HUDEP-2 (cell line): ENCODE measurements at regions not wholly inside any gene's neighbourhood (a gene's known extent, or its start where the extent isn't known, plus 50 kb on each side); places are given as distances from the start of the nearest gene placed in this dataset.

ENCODE experiments used
- DNase-seq, 76 experiments: peaks; one replicate each; lab custom pipeline; 2025; ENCODE audit not compliant: unreplicated experiment in 76 of 76; lab: John Stamatoyannopoulos, UW

DNA sequence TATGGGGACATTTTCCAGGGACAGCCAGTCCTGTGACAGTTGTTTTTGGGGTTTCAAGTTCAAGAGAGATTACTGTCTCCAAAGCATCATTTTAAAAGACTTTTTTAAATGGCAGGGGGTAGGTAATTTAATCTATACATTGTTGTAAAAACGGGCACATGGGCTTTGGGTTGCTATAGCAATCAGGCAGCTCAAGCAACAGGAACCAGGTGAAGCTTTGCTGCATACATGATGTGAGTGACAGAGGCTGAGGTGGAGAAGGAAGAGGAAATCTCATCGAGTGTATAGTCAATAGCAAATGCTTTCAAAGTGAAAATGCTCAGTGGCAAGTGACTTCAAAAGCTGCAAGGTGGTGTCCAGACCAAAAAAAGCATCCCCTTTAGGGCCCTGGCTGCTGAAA, 277.4 kb upstream of the JAG1 start:
- no peak for DNase-seq

DNA sequence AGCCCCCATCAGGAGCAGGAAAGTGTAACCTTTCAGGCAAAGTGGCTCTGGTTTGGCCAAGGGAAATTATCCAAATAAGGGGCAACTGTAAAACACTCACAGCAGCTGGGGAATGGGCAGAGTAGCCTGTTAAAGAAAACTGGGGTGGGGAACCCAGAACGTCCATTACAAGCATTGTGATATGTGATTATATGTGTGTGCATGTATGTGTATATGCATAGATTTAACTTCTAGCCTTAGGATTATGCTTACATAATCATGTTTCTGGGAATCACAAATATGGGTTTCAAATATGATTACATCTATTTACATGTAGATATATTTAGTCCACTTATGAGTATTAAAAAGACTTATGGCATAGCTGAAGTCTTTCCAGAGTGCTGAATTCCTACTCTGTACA, 278.1 kb upstream of the JAG1 start:
- DNase-seq = no peak

DNA sequence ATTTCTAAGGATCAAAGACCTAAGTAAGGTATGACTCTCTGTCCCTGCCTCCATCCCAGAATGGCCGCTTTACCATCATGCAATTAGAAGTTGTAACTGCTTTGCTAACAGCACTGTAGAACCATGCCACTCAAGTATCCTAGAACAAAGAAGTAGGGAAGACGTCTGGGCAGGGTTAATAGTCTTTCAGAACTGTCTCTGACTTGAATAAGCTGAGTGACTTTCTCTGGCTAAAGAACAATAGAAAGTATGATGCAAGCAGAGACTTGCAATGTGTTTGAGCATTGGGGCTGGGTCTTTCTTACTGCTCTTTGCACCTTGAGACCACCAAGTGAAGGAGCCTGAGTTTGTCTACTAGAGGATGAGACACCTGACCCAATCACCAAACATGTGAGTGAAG, 279.6 kb upstream of the JAG1 start:
- DNase-seq = no peak

DNA sequence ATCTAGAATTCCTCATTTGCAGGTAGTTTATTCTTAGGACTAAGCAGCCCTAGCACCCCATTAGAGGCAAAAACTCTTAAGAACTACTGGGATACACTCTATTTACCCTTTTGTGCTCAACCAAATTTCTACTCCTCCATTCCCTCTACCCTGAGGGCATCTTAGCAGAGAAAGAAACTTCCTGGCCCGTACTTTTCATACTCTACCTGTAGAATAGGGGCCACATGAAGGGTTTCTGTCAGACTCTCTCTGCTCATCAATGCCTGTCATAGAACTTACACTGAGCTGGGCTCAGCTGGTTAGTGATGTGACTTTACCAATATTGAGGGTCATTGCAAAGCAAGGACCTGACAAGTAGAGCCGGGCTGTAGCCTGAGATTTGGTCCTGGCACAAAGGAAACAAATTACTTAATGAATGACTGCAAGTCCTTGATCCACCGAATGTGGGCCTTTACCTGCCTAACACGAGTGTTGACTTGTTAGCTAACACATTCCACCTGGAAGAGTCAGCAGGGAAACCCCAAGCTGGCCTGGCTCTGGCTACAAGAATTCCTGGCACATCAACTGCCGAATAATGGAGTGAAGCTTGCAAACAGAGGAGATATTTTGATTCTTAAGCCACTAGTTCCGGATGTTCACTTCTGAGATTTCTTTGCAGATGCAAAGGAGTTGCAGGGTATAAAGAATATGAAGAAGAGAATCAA, 280.5 kb upstream of the JAG1 start:
- no peak for DNase-seq

DNA sequence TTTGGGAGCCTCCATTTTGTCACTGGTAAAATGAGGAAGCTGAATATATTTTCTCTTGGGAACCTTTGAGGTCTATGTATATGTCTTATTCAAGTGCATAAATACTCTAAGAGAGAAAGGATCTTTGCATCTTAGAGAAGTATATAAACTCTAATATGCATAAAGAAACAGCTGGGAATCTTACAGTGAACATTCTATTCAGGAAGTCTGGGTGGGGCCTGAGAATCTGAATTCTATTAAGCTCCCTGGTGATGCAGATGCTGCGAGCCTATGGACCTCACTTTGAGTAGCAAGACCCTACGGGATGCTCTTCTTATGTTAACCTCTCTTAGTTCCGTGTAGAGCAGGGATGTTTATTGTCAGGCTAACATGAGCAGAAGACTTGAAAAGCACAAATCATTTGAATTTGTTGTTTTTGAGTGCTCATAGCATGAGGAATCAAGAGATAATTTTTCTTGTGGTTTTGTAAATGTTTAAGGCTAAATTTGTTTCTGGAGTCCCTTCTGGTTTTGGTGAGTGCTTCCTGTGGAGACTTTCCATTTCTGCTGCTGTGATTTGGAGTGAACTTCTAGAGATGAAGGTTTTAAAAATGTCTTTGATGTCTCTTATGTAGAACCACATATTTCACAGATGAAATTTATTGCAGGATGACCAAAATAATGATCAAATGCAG, 281.2 kb upstream of the JAG1 start:
- no peak for DNase-seq

DNA sequence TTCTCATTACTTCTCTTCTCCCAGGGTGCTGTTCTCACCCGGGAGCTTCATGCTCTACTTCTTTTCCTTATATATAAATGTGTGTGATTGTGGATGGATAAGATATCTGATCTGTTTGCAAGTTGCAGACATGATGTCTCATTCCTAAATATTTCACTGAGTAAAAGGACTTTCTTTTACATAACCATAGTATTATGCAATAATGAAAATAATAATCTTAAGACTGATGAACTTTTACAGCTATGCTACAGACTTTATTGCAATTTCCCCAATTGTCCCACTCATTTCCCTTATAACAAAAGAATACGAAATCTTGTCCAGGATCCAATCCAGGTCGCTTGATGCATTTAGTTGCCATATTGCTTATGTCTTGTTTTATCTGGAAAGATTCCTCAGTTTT, 284.5 kb upstream of the JAG1 start:
- no peak for DNase-seq

DNA sequence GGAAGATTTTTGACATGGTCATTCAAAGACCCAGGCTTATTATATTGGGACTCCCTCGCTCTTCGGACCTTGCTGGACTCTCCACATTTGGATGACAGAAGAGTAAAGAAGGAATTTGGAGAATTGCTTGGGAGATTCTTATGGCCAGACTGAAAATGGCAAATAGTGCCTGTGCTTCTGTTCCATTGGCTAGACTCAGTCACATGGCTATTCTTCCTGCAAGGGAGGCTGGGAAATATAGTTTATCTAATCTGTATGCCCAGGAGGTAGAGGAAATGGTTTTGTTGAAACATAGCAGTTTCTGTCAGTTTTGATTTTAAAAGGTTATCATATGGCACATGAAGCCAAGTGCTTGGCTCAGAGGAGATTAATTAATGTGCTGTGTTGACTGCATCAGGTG, 286.6 kb upstream of the JAG1 start:
- DNase-seq = no peak

DNA sequence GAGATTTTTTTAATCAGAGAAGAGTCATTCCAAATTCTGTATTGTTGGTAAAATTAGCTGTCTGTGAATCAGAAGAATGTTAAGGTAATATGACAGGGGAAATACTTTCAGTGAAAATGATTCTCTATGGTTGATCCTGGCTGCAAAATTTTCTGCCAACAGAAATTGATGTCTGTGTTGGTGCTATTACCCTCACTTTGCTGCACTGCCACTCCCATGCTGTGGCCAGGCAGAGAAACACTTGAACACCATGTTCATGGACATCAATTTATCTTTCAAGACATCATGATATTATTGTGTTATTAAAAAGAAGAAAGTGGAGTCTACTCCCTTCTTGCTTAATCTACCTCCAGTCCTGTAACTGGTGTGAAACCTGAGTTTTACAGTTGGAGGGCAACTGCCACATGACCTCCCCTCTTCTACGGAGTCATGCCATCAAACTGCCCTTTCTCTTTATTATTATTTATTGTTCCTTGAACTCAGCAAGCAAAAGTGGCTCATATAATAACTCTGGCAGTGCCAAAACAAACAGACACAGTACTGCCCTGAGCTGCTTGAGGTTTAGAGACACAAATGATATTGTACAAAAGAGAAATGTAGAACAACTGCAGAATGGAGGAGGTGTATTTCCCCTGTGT, 288.0 kb upstream of the JAG1 start:
- DNase-seq = no peak

DNA sequence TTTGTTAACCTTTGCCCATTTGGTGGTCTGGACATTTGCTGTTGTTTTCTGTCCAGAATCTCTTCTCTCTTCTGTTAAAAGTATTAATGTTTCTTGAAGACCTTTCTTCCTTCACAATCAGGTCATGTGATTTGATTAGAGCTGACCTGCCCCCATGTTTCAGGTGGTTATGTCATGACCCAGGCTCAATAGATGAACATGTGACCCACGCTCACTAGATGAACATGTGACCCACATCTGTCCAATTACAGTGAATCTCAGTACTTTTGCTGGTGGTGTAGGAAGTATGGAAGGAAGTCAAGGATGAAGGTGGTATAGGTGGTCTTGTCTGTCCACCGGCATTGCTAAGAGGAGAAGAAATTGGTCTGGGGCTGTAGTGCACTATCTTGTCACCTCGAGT, 289.1 kb upstream of the JAG1 start:
- no peak for DNase-seq

DNA sequence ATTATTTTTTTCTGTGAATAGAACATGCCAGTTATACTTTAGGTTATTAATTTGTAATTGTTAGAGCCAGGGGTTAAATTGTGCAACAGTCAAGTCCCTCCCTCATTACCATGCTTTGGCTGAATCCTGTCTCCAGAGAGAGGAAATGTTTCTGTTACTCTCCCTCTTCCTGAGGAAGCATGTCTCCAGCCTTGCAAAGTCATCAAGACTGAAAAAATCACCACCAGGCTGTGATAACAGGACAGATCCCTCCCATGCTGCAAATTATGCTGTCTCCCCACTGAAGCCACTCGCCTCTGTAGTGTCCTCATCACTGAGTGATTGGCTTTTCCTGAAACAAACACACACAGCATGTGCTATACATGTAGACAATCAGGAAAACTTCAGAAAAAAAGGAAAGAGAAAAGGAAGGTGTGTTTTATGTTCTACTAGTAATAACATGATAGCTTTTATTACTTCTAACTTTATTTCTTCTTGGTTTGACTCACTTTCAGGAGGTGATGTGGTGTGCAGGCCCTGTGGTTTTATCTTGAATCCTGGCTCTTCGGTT, 290.0 kb upstream of the JAG1 start:
- no peak for DNase-seq

DNA sequence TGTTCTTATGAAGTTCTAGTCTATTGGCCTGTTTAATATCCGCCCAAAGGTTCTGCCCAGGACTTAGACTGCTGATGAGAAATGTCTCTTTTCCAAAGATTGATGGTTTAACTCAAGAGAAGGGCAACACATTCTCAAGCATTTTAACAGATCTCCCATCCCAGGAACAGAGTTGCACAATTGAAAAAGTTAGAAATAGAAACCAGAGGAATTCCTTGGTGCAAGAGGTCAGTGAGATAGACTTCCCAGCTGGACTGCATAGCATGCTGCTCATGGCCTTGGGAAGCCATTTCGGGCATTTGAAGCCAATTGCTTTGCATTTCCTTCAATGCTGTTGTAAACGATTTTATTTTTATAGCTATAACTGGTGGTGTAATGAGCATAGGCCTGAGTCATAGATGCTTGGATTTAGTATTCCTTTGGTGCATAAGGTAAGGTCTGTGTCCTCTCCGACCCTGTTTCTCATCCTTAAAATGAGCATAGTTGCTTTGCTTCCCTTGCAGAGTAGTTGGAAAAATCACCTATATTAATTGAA, 292.2 kb upstream of the JAG1 start:
- DNase-seq = no peak

DNA sequence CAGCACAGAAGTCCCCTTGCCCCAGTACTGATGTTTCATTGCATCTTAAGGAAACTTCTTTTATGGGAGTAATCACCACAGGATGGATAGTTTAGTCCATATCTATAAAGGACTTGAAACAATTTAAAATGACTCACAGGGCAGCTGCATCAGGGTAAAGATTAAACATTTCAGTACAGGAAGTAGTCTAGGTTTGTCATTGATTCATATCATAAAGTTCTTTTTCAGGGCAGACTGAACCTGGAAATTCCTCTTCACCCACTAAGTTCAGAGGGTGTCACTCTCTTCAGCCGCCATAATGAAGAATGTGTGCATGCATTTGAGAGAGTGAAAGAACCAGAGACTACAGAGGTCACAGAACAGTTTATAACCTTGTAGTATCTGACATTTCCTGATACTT, 296.3 kb upstream of the JAG1 start:
- DNase-seq = no peak

DNA sequence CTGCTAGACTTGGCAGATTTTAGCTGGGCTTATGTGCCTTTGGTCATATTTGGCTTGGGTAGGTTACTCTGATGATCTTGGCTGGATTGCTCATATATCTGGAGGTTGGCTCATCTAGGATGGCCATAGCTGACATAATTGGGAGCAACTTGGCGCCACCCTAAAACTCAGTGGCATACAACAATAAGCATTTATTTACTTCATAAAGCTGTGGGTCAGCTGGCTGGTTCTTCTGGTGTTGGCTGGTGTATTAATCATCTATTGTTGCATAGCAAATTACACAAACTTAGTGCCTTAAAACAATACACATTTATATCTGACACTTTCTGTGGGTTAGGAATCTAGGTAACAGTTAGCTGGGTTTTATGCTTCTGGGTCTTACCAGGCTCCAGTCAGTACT, 297.3 kb upstream of the JAG1 start:
- no peak for DNase-seq

DNA sequence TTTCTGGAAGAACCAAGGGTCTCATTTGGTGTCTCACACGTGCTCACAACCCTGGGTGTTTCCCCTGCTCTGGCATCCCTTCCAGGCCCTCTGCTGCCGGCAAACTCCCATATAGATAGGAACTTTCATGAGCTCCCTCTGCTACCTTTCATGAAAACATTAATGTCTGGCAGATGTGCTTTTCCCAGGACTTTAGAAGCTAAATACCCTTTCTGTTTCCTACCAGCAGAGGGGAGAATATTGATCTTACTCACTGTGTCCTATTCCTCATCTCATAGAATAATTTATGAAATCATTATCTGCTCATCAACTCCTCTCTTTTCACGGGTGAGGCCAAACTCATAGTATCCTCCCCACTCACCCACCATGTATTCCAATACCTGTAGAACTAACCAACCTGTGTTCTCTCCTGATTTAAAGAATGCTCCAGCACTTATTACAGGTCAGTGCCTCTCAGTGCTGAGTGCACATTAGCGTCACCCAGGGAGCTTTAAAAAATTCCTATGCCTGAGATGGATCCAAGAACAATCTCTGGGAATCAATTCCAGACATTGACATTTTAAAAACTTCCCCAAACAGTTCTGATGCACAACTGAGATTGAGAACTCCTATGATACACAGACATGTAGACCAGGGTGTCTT, 298.5 kb upstream of the JAG1 start:
- no peak for DNase-seq

DNA sequence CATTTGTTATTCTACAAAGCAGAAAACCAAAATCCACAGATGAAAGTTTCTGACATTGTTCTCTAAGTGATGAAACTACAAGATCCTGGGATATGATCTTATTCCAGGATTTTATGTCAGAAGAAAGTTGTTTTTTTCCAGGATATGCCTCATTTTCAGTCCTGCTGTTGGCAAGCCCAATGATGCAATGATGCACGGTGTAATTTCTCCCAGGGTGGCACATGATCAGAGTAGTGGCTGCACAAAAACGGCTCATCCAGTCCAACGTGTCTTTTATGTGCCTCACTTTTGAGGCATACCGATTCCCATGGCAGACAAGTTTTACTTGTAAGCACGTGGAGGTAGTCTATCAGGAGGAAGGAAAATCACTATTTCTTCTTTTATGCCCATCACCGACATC, 302.3 kb upstream of the JAG1 start:
- DNase-seq = no peak

DNA sequence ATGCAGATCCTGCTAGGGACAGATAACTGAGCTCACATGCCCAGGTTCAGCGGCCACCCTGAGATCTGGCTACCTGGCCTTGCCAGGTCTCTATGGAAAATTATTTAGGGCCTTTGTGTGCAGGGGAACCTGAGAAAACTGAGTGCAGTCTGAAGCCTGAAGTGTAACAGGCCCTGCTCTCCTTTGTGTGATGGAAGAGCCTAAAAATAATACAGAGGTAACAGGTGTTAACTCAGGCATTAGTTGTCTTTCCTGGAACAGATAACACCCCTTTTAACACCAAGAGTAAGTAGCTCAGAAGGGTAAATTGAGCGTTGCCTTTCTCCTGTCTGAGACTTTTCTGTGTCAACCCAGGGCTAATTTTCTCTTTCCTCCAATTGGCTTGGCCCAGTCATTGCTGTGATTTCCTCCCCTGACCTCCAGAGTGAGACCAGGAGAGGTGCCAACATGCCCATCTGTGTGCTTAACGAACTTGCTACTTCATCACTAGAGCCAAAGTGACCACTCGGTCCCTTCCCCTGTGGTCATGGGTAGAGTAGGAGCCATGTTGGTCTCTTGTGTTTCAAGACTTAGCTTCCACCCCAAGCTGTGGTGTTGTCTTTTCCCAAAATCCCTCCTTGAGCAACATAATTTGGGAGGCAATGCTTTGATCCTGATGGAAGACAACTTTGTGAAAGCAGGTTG, 304.4 kb upstream of the JAG1 start:
- no peak for DNase-seq

DNA sequence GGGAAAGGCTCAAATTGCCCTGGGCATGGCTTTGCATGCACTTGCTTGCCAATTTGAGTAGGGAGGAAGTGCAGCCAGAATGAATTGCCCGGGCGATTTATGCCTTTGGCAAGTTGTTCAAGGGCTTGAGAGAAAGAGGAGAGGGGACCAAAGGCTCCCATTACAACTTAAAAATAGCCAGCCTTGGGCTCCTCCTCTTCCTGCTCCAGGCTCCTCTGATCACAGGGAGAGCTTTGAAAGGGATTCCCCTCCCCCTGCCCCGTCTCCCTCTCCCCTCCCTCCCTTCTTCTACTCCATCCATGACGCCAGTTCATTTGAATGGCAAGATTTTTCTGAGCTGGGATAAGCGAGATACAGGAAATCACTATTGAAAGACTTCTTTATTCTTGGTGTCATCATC, 304.9 kb upstream of the JAG1 start:
- no peak for DNase-seq

DNA sequence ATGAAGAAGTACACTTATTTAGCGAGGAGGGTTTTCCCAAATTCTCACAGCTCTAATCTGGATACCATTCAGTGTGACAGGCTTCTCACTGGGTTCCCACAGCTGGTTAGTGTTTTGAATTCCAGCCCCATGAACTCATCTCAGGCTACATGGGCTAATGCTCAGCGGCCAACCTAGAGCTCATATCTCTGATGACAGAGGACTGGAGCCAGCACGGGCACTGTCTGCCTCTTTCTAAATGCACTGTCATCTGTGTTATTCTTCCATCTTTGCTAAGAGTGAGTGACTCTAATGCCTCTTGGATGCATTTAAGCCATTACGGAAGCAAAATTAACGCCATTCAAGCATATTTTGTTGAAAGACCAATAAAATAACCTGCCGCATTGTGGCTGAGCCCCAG, 308.9 kb upstream of the JAG1 start:
- no peak for DNase-seq

DNA sequence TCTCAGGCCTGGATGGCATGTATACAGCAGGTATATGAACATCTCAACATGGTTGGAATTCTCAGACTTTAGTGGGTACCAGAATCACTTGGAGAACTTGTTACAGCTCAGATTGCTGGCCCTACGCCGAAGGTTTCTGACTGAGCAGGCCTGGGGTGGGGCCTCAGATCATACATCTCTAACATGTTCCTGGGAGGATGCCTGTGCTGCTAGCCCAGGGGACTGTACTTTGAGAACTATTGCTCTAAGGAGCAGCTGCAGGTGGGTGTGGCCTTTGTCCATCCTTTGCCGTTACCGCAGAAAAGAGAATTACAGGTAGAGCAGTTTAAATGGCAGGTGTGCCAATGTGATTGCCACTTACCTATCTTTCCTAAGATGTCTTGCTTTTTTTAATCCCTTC, 310.5 kb upstream of the JAG1 start:
- no peak for DNase-seq

DNA sequence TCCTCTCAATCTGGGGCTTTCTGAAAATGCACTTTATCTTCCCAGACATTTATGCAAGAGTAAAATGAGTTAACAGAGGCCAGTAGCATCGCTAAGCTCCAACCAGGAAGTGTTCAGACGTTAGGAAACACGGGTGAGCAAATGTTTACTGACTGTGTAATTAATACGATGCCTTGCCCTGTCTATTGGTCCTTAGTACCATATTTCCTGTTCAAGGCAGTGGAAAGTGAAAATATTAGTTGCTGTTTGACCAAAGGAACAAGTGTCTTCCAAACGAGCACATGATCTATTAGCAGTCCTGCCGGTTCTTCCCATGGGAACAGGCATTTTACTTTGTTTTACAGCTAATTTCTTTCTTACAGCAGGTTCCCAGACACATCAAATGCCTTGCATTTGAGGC, 311.1 kb upstream of the JAG1 start:
- no peak for DNase-seq

DNA sequence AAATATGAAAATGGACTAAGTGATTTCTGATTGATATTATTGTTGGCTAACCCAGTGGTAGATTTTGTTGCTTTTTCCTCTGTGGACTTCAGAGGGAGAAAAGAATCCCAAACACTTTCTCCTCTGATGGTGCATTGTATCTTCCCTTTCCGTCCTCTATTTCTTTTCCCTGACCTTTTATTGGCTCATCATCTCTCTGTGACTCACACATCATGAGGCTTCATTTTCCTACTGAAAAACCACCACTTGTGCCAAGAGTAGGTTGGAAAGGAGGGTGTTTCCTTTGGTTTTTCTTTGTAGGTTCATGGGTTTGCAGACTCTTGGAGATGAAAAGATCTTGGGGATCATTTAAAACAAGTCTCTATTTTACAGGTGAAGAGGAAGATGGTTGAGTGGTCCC, 311.7 kb upstream of the JAG1 start:
- no peak for DNase-seq
